HPDE6-E6E7 (cell line): ENCODE measurements at regions not wholly inside any gene's neighbourhood (a gene's known extent, or its start where the extent isn't known, plus 50 kb on each side); places are given as distances from the start of the nearest gene placed in this dataset.
"Not testable (repeated sequence)": the region's sequence is repeated elsewhere in the genome, so short reads cannot be mapped to it uniquely, and the experiment has no call there.

Experiments
- DNase-seq: peaks from one replicate; pipeline ENCODE4 v3.0.0; 2011; ENCODE audit warnings: missing footprints; ENCODE audit errors: extremely low spot score

- DNase-seq, result no peak
Observed at GRCh38 chr7:42567051-42567450, 330.0 kb upstream of the GLI3 start.

GRCh38 chr7:42561797-42562196, 324.8 kb upstream of the GLI3 start:
- DNase-seq, result no peak

- no peak for DNase-seq
Observed at GRCh38 chr7:42560866-42561265, 323.9 kb upstream of the GLI3 start.

GRCh38 chr7:42554932-42555331, 317.9 kb upstream of the GLI3 start:
- not testable (repeated sequence) for DNase-seq

- DNase-seq, result no peak
Observed at GRCh38 chr7:42552227-42552626, 315.2 kb upstream of the GLI3 start.

- DNase-seq, result no peak
Observed at GRCh38 chr7:42550706-42551470, 313.9 kb upstream of the GLI3 start.

GRCh38 chr7:42549866-42550485, 313.0 kb upstream of the GLI3 start:
- no peak for DNase-seq

GRCh38 chr7:42548816-42549611, 312.0 kb upstream of the GLI3 start:
- no peak for DNase-seq

- DNase-seq, result no peak
Observed at GRCh38 chr7:42545049-42545724, 308.2 kb upstream of the GLI3 start.

GRCh38 chr7:42543953-42544352, 306.9 kb upstream of the GLI3 start:
- no peak for DNase-seq

- not testable (repeated sequence) for DNase-seq
Observed at GRCh38 chr7:42542446-42542845, 305.4 kb upstream of the GLI3 start.

GRCh38 chr7:42534441-42534840, 297.4 kb upstream of the GLI3 start:
- no peak for DNase-seq

- DNase-seq, result no peak
Observed at GRCh38 chr7:42527004-42527403, 290.0 kb upstream of the GLI3 start.

GRCh38 chr7:42522227-42522991, 285.4 kb upstream of the GLI3 start:
- no peak for DNase-seq

- no peak for DNase-seq
Observed at GRCh38 chr7:42511027-42511426, 274.0 kb upstream of the GLI3 start.

GRCh38 chr7:42506097-42506496, 269.1 kb upstream of the GLI3 start:
- no peak for DNase-seq

GRCh38 chr7:42502022-42502421, 265.0 kb upstream of the GLI3 start:
- peak; percentile 17 for DNase-seq

GRCh38 chr7:42495256-42495655, 258.2 kb upstream of the GLI3 start:
- DNase-seq, result no peak

- peak; percentile 27 for DNase-seq
Observed at GRCh38 chr7:42494736-42495135, 257.7 kb upstream of the GLI3 start.

- no peak for DNase-seq
Observed at GRCh38 chr7:42494199-42494710, 257.2 kb upstream of the GLI3 start.
